DMS153 (cell line): ENCODE measurements at regions not wholly inside any gene's neighbourhood (a gene's known extent, or its start where the extent isn't known, plus 50 kb on each side); places are given as distances from the start of the nearest gene placed in this dataset.

ENCODE experiments used
- DNase-seq: peaks from one replicate; lab custom pipeline; 2025; lab: John Stamatoyannopoulos, UW

- no peak for DNase-seq
Observed at GRCh38 chr15:95377258-95377852, 953.1 kb upstream of the NR2F2 start.

DNA sequence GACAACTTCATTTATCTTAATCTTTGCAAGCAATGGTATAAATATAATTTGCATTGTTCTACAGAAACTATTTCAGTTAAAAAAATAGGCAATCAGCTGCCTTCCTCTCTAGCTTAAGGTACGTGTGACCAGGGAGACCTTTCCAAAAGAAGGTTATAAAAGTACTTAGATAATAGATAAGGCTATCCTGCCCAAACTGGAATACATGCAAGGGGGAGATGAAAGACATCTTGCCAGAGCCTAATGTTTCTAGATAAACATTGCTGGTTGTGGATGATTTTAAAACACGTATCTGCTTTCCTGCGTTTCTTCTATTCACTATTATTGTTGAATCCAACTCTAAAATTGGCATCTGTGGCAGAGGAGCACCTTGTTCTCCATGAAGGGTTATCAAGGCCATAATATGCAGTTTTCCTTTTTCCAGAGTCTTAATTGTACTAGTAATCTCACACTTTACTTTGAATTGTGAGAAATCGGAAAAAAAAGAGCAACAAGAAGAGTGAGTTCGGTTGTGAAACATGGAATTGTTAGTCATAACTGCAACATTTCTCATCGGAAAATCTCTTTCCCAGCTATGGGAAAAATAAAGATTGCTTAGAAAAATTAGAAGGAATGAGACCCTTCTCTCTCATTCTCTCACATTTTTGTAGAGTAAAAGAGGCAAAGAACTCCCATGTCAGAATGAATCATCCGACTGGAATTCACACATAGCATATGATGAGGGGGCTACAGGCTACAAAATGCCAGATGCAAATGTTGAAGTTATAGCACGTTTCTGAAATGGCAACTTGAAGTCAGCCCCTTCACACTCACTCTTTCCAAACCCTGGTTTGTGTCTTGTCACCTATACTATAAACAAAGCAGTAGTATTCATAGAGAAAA, 936.1 kb upstream of the NR2F2 start:
- no peak for DNase-seq

GRCh38 chr15:95400428-95400827, 930.1 kb upstream of the NR2F2 start:
- DNase-seq = no peak

DNA sequence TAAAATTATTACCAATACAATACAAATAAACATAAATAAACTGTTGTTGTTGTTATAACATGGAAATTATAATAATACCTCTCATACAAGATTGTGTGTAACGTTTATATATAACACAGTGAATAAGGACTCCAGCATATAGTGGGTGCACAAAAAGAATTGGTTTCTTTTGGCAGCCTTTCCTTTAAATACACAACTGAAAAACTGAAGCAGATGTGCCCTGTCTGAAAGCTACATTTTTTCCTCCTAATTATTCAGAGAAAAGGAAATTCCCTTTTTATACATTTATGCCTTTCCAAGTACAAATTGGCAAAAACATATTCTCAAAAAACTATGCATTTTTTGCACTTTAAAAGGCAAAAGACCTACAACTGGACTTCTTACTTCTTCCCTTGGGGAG, 928.9 kb upstream of the NR2F2 start:
- DNase-seq = no peak

DNA sequence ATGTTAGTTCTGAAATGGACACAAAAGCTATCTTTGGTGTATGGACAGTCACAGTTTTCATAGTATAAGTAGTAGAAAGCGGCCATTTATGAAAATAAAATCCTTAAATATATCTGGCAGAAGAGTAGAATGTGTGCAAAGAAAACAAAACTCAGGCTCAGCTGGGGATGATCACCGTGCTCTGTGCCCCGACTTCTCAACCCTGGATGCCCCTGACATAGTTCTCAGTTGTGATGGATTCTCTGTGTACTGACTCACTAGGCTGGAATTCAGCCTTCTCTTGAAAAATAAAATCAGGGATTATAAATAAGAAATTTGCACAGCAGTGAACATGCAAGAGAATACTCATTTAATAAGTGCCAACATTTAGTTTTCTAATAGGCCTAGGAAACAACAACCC, 925.1 kb upstream of the NR2F2 start:
- no peak for DNase-seq

DNA sequence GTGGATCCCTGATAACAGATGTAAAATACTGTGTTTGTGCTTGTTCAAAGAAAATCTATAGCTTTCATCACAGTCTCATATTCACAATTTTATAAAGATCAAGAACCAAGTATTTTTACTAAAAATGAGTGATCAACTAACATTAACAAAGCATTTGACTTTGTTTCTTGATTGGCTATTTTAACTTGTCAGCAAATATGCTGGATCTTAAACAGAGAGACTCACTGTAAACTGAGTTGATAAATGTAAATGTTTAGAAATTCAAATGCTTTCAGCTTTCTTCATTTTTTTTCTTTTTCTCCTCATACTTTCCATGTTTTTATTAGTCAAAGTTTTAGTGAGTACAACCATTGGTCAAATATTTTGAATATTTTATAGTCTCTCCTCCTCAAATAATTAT, 923.0 kb upstream of the NR2F2 start:
- no peak for DNase-seq

DNA sequence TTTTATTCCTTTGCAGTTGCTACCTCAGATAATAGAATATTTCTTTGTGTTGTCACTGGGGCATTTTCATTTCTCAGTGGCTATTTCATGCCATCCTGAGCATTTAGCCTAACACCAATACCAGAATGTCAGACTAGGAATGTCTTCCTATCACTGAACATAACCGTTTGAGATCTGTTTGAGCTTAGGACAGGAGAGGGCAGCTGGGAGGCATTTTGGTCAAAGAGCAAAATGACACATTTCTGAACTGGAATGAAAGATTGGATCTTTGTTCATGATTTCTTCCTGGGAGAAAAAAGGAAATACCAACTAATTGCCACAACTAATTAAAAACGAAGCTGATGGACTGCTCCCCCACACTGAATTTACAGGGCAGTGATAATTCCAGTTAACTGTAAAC, 921.3 kb upstream of the NR2F2 start:
- no peak for DNase-seq

- DNase-seq = peak; percentile 10
Observed at GRCh38 chr15:95409626-95410310, 920.7 kb upstream of the NR2F2 start.

- DNase-seq = no peak
Observed at GRCh38 chr15:95410757-95411156, 919.7 kb upstream of the NR2F2 start.

GRCh38 chr15:95416576-95416975, 913.9 kb upstream of the NR2F2 start:
- DNase-seq = no peak

GRCh38 chr15:95417761-95418160, 912.7 kb upstream of the NR2F2 start:
- no peak for DNase-seq

- no peak for DNase-seq
Observed at GRCh38 chr15:95422255-95422654, 908.2 kb upstream of the NR2F2 start.

DNA sequence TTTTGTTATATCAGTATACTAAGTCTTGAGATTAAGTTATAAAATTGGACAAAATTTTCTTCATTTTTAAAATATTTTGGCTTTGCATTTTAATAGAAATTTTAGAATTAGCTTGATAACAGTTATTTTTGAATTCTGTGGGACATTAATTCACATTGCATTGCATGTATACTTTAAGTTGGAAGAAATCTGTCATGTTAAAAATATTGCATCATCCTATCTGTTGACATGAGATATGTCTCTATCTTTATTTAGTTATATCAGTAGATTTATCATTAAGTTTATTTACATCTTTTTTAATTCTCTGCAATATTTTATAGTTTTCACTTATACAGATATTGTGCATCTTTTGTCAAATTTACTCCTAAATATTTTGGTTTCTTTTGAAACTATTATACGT, 904.6 kb upstream of the NR2F2 start:
- DNase-seq = no peak

- no peak for DNase-seq
Observed at GRCh38 chr15:95429345-95429744, 901.2 kb upstream of the NR2F2 start.

GRCh38 chr15:95431518-95431917, 899.0 kb upstream of the NR2F2 start:
- no peak for DNase-seq

DNA sequence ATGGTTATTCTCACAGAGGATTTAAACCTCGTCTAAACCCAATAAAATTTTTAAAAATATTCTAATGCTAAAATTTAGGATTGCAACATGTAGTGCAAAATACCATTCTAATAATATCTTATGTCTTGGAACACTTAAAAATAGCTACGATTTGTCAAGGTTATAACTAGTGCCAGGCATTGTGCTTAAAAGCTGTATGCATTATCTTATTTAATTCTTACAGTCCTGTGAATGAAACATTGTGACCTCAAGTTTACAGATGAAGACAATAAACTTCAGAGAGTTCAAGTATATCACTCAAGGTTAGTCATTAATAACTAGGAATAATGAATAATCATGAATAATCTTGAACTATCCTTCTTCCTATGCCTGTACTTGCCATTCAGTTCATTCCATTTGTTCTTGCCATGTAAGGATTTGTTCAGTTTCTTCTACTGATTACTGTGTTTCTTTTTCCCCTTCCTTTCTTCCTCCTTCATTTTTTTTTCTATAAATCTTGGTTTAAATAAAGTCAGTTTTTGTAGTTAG, 897.6 kb upstream of the NR2F2 start:
- DNase-seq = no peak

- no peak for DNase-seq
Observed at GRCh38 chr15:95439922-95440376, 890.6 kb upstream of the NR2F2 start.

DNA sequence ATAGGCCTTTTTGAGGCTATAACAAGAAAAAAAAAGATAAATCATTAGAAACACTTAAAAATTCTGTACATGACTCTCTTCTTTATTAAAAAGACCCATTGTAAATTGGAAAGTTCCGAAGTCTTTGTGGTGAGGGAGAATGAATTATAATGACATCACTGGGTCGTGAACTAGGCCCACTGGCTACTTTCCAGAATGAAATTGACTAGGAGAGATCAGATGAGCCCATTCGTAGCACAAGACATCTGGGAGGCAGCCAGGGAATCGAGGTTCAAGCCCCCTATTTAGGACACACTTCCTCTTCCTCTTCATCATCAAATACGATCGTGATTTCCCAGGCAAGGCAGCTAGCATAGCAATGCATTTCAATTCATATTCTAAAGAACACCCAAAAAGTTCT, 889.8 kb upstream of the NR2F2 start:
- DNase-seq = no peak

DNA sequence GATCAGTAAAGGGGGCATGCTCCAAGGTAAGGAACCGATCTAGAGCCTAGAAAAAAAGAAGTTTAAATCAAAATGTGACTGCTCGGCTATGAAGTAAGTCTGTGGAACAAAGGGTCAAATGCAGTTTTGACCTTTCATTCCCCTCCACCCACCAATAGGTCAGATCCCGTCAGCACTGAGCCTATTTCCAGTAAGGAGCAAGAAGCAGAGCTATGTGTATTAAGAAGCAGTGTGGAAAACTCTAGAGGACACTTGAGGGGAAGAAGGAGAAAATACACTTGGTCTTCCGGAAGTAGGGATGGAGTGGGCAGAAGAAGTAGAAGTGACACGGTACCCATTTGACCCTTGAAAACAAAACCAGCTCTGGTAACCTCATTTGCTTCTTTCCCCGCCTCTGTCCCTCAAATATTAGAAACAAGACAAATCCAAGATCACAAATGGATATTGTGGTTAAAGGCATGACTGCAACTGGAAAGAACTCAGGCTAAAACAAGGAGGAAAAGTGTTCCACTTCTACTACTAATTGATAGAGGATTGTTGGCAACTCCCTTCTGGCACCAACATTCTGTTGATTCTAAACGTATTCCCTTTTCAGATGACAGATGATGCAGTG, 888.3 kb upstream of the NR2F2 start:
- DNase-seq = no peak

- no peak for DNase-seq
Observed at GRCh38 chr15:95444860-95445259, 885.6 kb upstream of the NR2F2 start.

DNA sequence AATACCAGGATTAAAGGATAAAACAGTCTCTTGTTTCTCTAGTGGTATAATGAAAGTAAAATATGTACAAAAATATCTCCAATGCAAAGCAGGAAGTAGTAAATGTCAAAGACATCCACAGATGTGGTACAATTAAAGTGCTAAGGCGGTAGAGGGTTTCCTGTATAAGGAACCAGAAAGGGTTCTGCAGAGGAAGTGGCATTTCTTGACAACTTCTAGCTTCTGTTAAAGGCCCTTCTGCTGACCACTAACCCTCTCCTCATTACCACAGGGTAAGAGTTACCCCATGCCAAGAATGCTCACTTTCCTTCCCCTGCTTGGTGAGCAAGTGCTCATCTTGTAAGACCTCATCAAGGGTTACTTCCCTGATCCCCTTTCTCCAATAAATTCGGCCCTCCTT, 883.6 kb upstream of the NR2F2 start:
- DNase-seq = no peak

- DNase-seq = no peak
Observed at GRCh38 chr15:95447486-95447885, 883.0 kb upstream of the NR2F2 start.
